ENCODE measurements at regions not wholly inside any gene's neighbourhood (a gene's known extent, or its start where the extent isn't known, plus 50 kb on each side); places are given as distances from the start of the nearest gene placed in this dataset.

GRCh38 chr3:16801223-16801622 is 83.5 kb upstream of the PLCL2 start:
- no peak overlapping the region for H3K4me3 ChIP-seq (ENCODE audit: insufficient read depth, low read depth, low read length)
- WGBS, 2 experiments (ENCODE audit: extremely low coverage in 2 of 2, insufficient read length in 1 of 2), result no CpG with 5 or more reads among the region's 1 CpG
- no peak overlapping the region for H2AFZ ChIP-seq (replicated peaks; ENCODE audit: low read length, poor library complexity)
- H2AK5ac ChIP-seq (ENCODE audit: low read depth, low read length), result no peak overlapping the region
- intact Hi-C loops (cut with micrococcal nuclease) (no loop called here), dilution Hi-C loops (cut with HindIII; ENCODE audit: low sequenced_read_pairs, unreplicated experiment) (no loop called here), in situ Hi-C loops (cut with MboI; ENCODE audit: low sequenced_read_pairs) (no loop called here)
- H3K4me2 ChIP-seq (ENCODE audit: low read depth, low read length), result no peak overlapping the region
- H3K36me3 ChIP-seq (ENCODE audit: control insufficient read depth, insufficient read depth, low read length), result no peaks in the 10 kb centered on the region
- ATAC-seq (ENCODE audit: low read depth) (no peak), DNase-seq (no peak)
- H3K4ac ChIP-seq (ENCODE audit: low read depth, low read length), result no peak overlapping the region
- H3K14ac ChIP-seq (replicated peaks; ENCODE audit: low read depth, low read length), result no peak overlapping the region
- no peak overlapping the region for H4K8ac ChIP-seq (ENCODE audit: low read depth in 2 of 2, low read length in 2 of 2)
- H3K9me1 ChIP-seq (ENCODE audit: insufficient read depth, low read length), result no peaks in the 10 kb centered on the region
- no peaks in the 10 kb centered on the region for H4K20me1 ChIP-seq (ENCODE audit: insufficient read depth, low read length)
- no peak overlapping the region for H2AK9ac ChIP-seq (replicated peaks; ENCODE audit: low read depth, low read length, poor library complexity)
- POLR2A ChIA-PET (ENCODE audit: unreplicated experiment), result no interaction called here
- CTCF ChIA-PET, result interaction anchor here (0.6 to 0.7 kb wide), 2 partner anchors 105 to 677 kb away, joined by 3 read pairs; no protein-coding TSS in a partner anchor
- H3K9me3 ChIP-seq (ENCODE audit: control insufficient read depth, insufficient read depth, low read length), result no peaks in the 10 kb centered on the region
- no peak overlapping the region for H3K23ac ChIP-seq (ENCODE audit: low read depth, low read length)
- H3K4me1 ChIP-seq (ENCODE audit: control insufficient read depth, insufficient read depth, low read length), result no peaks in the 10 kb centered on the region
- no TSS peak for BruUV-seq (replicated peaks)
- no peak for TF ChIP-seq SMC3 (IDR thresholded peaks at IDR 0.05; ENCODE audit: low read depth, low read length)
- no peak for TF ChIP-seq FOS (IDR thresholded peaks at IDR 0.05; ENCODE audit: low read depth, low read length)
- no peak for TF ChIP-seq MXI1 (IDR thresholded peaks at IDR 0.05; ENCODE audit: borderline replicate concordance, low read depth, low read length)
- TF ChIP-seq POLR2A (IDR thresholded peaks at IDR 0.05; ENCODE audit: low read depth, low read length), result no peak
- TF ChIP-seq MAFK (IDR thresholded peaks at IDR 0.05; ENCODE audit: low read depth, low read length), result no peak
- no peak for TF ChIP-seq NFE2L2 (IDR thresholded peaks at IDR 0.05; ENCODE audit: low read depth, low read length)
- no peak for TF ChIP-seq CEBPB (IDR thresholded peaks at IDR 0.05; ENCODE audit: low read depth, low read length)
- TF ChIP-seq RAD21 (IDR thresholded peaks at IDR 0.05; ENCODE audit: low read length), result no peak
- TF ChIP-seq, protein P1, sequence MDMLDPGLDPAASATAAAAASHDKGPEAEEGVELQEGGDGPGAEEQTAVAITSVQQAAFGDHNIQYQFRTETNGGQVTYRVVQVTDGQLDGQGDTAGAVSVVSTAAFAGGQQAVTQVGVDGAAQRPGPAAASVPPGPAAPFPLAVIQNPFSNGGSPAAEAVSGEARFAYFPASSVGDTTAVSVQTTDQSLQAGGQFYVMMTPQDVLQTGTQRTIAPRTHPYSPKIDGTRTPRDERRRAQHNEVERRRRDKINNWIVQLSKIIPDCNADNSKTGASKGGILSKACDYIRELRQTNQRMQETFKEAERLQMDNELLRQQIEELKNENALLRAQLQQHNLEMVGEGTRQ (IDR thresholded peaks at IDR 0.05; ENCODE audit: low read depth, low read length), result no peak
- TF ChIP-seq CHD1 (IDR thresholded peaks at IDR 0.05; ENCODE audit: low read depth, low read length), result no peak
- TF ChIP-seq, protein P2, sequence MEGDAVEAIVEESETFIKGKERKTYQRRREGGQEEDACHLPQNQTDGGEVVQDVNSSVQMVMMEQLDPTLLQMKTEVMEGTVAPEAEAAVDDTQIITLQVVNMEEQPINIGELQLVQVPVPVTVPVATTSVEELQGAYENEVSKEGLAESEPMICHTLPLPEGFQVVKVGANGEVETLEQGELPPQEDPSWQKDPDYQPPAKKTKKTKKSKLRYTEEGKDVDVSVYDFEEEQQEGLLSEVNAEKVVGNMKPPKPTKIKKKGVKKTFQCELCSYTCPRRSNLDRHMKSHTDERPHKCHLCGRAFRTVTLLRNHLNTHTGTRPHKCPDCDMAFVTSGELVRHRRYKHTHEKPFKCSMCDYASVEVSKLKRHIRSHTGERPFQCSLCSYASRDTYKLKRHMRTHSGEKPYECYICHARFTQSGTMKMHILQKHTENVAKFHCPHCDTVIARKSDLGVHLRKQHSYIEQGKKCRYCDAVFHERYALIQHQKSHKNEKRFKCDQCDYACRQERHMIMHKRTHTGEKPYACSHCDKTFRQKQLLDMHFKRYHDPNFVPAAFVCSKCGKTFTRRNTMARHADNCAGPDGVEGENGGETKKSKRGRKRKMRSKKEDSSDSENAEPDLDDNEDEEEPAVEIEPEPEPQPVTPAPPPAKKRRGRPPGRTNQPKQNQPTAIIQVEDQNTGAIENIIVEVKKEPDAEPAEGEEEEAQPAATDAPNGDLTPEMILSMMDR (conservative IDR thresholded peaks at IDR 0.05; ENCODE audit: low read depth, low read length), result no peak
- TF ChIP-seq, protein P3, sequence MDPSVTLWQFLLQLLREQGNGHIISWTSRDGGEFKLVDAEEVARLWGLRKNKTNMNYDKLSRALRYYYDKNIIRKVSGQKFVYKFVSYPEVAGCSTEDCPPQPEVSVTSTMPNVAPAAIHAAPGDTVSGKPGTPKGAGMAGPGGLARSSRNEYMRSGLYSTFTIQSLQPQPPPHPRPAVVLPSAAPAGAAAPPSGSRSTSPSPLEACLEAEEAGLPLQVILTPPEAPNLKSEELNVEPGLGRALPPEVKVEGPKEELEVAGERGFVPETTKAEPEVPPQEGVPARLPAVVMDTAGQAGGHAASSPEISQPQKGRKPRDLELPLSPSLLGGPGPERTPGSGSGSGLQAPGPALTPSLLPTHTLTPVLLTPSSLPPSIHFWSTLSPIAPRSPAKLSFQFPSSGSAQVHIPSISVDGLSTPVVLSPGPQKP (IDR thresholded peaks at IDR 0.05; ENCODE audit: borderline replicate concordance, low read depth, low read length), result no peak
- no peak for TF ChIP-seq RFX5 (IDR thresholded peaks at IDR 0.05; ENCODE audit: low read depth, low read length)
- no peak for TF ChIP-seq MAZ (IDR thresholded peaks at IDR 0.05; ENCODE audit: borderline replicate concordance, low read depth, low read length)
- TF ChIP-seq RCOR1 (IDR thresholded peaks at IDR 0.05; ENCODE audit: insufficient replicate concordance, low read length), result no peak
- TF ChIP-seq BHLHE40 (IDR thresholded peaks at IDR 0.05; ENCODE audit: low read depth, low read length), result no peak
- H3K27ac ChIP-seq (ENCODE audit: insufficient read depth, low read length), result no peak overlapping the region
- no peak overlapping the region for H4K5ac ChIP-seq (ENCODE audit: low read depth, low read length)
- H2BK15ac ChIP-seq (ENCODE audit: low read depth, low read length), result no peak overlapping the region
- H2BK5ac ChIP-seq (ENCODE audit: low read depth, low read length, poor library complexity, severe bottlenecking), result no peak overlapping the region
- no peak overlapping the region for H3K9ac ChIP-seq (ENCODE audit: low read depth, low read length)
- no peak overlapping the region for H3K18ac ChIP-seq (ENCODE audit: low read depth, low read length)
- H3K27me3 ChIP-seq (ENCODE audit: control insufficient read depth, insufficient read depth, low read length), result no peaks in the 10 kb centered on the region; the same call in 1 of the 2 replicates
- no peaks in the 10 kb centered on the region for H3K79me1 ChIP-seq (ENCODE audit: low read depth in 1 of 2, low read length in 2 of 2)
- no peak overlapping the region for H3K56ac ChIP-seq (ENCODE audit: extremely low read depth, insufficient read depth, low read length)
- no peak overlapping the region for H2BK20ac ChIP-seq (ENCODE audit: low read depth, low read length)
- H4K91ac ChIP-seq (ENCODE audit: insufficient read depth, low read depth, low read length), result no peak overlapping the region
- H2BK120ac ChIP-seq (ENCODE audit: low read depth, low read length), result no peak overlapping the region

All from IMR-90 (cell line).